NOMO-1 treated with DMSO at 0.1 percent for 48 hours (cell line): ENCODE measurements at regions not wholly inside any gene's neighbourhood (a gene's known extent, or its start where the extent isn't known, plus 50 kb on each side); places are given as distances from the start of the nearest gene placed in this dataset.
A peak's percentile ranks its signal among the peaks of the same experiment; 100 is the strongest.

Experiments
- DNase-seq: peaks from one replicate; lab custom pipeline; 2025; ENCODE audit not compliant: unreplicated experiment; lab: John Stamatoyannopoulos, UW

- DNase-seq = no peak
These were observed 824.6 kb downstream of the TUSC7 start for GRCh38 chr3:117534138-117534537.

- DNase-seq = no peak
These were observed 826.4 kb downstream of the TUSC7 start for GRCh38 chr3:117536006-117536405.

- no peak for DNase-seq
These were observed 828.4 kb downstream of the TUSC7 start for GRCh38 chr3:117537949-117538348.

- DNase-seq = no peak
These were observed 830.1 kb downstream of the TUSC7 start for GRCh38 chr3:117539729-117540128.

GRCh38 chr3:117540597-117540996, 831.0 kb downstream of the TUSC7 start:
- no peak for DNase-seq

- DNase-seq = no peak
These were observed 832.1 kb downstream of the TUSC7 start for GRCh38 chr3:117541721-117542120.

- DNase-seq = no peak
These were observed 833.9 kb downstream of the TUSC7 start for GRCh38 chr3:117543521-117543920.

- DNase-seq = no peak
These were observed 835.9 kb downstream of the TUSC7 start for GRCh38 chr3:117545484-117545883.

GRCh38 chr3:117547956-117548550, 838.5 kb downstream of the TUSC7 start:
- DNase-seq = no peak

GRCh38 chr3:117548600-117548999, 839.0 kb downstream of the TUSC7 start:
- no peak for DNase-seq

GRCh38 chr3:117549716-117550115, 840.1 kb downstream of the TUSC7 start:
- no peak for DNase-seq

- DNase-seq = no peak
These were observed 841.2 kb downstream of the TUSC7 start for GRCh38 chr3:117550766-117551165.

- DNase-seq = peak; percentile 89
These were observed 843.9 kb downstream of the TUSC7 start for GRCh38 chr3:117553461-117553860.

GRCh38 chr3:117556646-117557407, 847.2 kb downstream of the TUSC7 start:
- DNase-seq = no peak

- DNase-seq = no peak
These were observed 848.0 kb downstream of the TUSC7 start for GRCh38 chr3:117557464-117558090.

GRCh38 chr3:117558681-117559080, 849.1 kb downstream of the TUSC7 start:
- DNase-seq = no peak

GRCh38 chr3:117562000-117562399, 852.4 kb downstream of the TUSC7 start:
- no peak for DNase-seq

- DNase-seq = no peak
These were observed 853.5 kb downstream of the TUSC7 start for GRCh38 chr3:117563063-117563462.

GRCh38 chr3:117565777-117566176, 856.2 kb downstream of the TUSC7 start:
- no peak for DNase-seq

GRCh38 chr3:117566926-117567325, 857.3 kb downstream of the TUSC7 start:
- peak; percentile 64 for DNase-seq

- no peak for DNase-seq
These were observed 857.8 kb downstream of the TUSC7 start for GRCh38 chr3:117567382-117567781.

GRCh38 chr3:117567906-117568305, 858.3 kb downstream of the TUSC7 start:
- peak; percentile 68 for DNase-seq
